ENCODE measurements at regions not wholly inside any gene's neighbourhood (a gene's known extent, or its start where the extent isn't known, plus 50 kb on each side); places are given as distances from the start of the nearest gene placed in this dataset.
A peak's percentile ranks its signal among the peaks of the same experiment; 100 is the strongest.

GRCh38 chr14:65242732-65243134, 140.4 kb upstream of the MAX start (continued):
- no peak for TF ChIP-seq FOXP1 (IDR thresholded peaks at IDR 0.05)
- TF ChIP-seq FOXP1 (CRISPR knock-in tag; IDR thresholded peaks at IDR 0.05), result peak; percentile 65
- TF ChIP-seq SOX6 (IDR thresholded peaks at IDR 0.05), result no peak
- peak; percentile 81 for TF ChIP-seq SOX6 (CRISPR knock-in tag; IDR thresholded peaks at IDR 0.05)
- TF ChIP-seq BRD4 (CRISPR knock-in tag; IDR thresholded peaks at IDR 0.05), result no peak
- no peak for TF ChIP-seq ZNF180 (CRISPR knock-in tag; IDR thresholded peaks at IDR 0.05; ENCODE audit: borderline replicate concordance, low read depth)
- no peak for TF ChIP-seq NFE2 (CRISPR knock-in tag; IDR thresholded peaks at IDR 0.05)
- TF ChIP-seq FOXO1 (CRISPR knock-in tag; IDR thresholded peaks at IDR 0.05), result peak; percentile 56; the same call in 1 of the 2 replicates
- TF ChIP-seq ZNF264 (CRISPR knock-in tag; IDR thresholded peaks at IDR 0.05), result 0 out of 2 replicates have a peak, but pooled peaks have one; percentile 40
- peak; percentile 80; the same call in 1 of the 2 replicates for TF ChIP-seq FOSL1 (CRISPR knock-in tag; IDR thresholded peaks at IDR 0.05; ENCODE audit: borderline replicate concordance)
- no peak for TF ChIP-seq TAF1 (CRISPR knock-in tag; IDR thresholded peaks at IDR 0.05)
- TF ChIP-seq ZNF513 (CRISPR knock-in tag; conservative IDR thresholded peaks at IDR 0.05), result no peak
- TF ChIP-seq SRY (CRISPR knock-in tag; IDR thresholded peaks at IDR 0.05), result no peak
- no peak for TF ChIP-seq TOPORS (CRISPR knock-in tag; IDR thresholded peaks at IDR 0.05)
- TF ChIP-seq TEAD3 (CRISPR knock-in tag; optimal IDR thresholded peaks at IDR 0.05; ENCODE audit: borderline replicate concordance), result peak; percentile 97
- no peak for TF ChIP-seq ZNF101 (CRISPR knock-in tag; IDR thresholded peaks at IDR 0.05; ENCODE audit: borderline replicate concordance, low read depth)
- TF ChIP-seq SP140L (CRISPR knock-in tag; IDR thresholded peaks at IDR 0.05; ENCODE audit: borderline replicate concordance), result no peak
- no peak for TF ChIP-seq SP1 (IDR thresholded peaks at IDR 0.05)
- 0 out of 2 replicates have a peak, but pooled peaks have one; percentile 44 for TF ChIP-seq SP1 (CRISPR knock-in tag; IDR thresholded peaks at IDR 0.05)
